Loucy (cell line): ENCODE measurements at regions not wholly inside any gene's neighbourhood (a gene's known extent, or its start where the extent isn't known, plus 50 kb on each side); places are given as distances from the start of the nearest gene placed in this dataset.

ENCODE experiments used
- H2AFZ ChIP-seq: fragments of 200-600 bp; sonication (generic); 2 replicates; pipeline ENCODE4 v1.6.0; 2016; ENCODE audit warnings: antibody characterized with exemption, mild to moderate bottlenecking, low read length, moderate library complexity
- H3F3A ChIP-seq: fragments of 200-600 bp; 2 replicates; pipeline ENCODE4 v1.6.0; 2016; ENCODE audit warnings: antibody characterized with exemption, low read depth, mild to moderate bottlenecking
- H3K27me3 ChIP-seq: fragments of 200-600 bp; sonication (generic); 2 replicates; pipeline ENCODE4 v1.6.1; 2014; ENCODE audit warnings: low read length, mild to moderate bottlenecking; ENCODE audit not compliant: insufficient read depth, poor library complexity, severe bottlenecking
- H3K36me3 ChIP-seq: fragments of 200-600 bp; sonication (generic); 2 replicates; pipeline ENCODE4 v1.6.1; 2016; ENCODE audit warnings: low read length; ENCODE audit not compliant: insufficient read depth
- H3K4me1 ChIP-seq: fragments of 200-600 bp; sonication (generic); 2 replicates; pipeline ENCODE4 v1.5.1; 2014; ENCODE audit warnings: low read length, mild to moderate bottlenecking; ENCODE audit not compliant: insufficient read depth, poor library complexity, severe bottlenecking
- H3K4me2 ChIP-seq: fragments of 200-600 bp; sonication (generic); 2 replicates; pipeline ENCODE4 v1.6.0; 2014; ENCODE audit warnings: antibody characterized with exemption, low read length, low read depth, mild to moderate bottlenecking; ENCODE audit not compliant: poor library complexity, severe bottlenecking
- H3K4me3 ChIP-seq: fragments of 200-600 bp; sonication (generic); 2 replicates; pipeline ENCODE4 v1.5.1; 2014; ENCODE audit warnings: low read length, mild to moderate bottlenecking, mixed read lengths; ENCODE audit not compliant: poor library complexity, severe bottlenecking
- H3K79me2 ChIP-seq: fragments of 200-600 bp; sonication (generic); 2 replicates; pipeline ENCODE4 v1.6.1; 2014; ENCODE audit warnings: low read length; ENCODE audit not compliant: insufficient read depth
- H3K9ac ChIP-seq: fragments of 200-600 bp; sonication (generic); 2 replicates; pipeline ENCODE4 v1.6.0; 2014; ENCODE audit warnings: mild to moderate bottlenecking, low read depth, low read length, moderate library complexity; ENCODE audit not compliant: poor library complexity, severe bottlenecking
- H3K9me2 ChIP-seq: fragments of 200-600 bp; sonication (generic); replicated peaks from 2 replicates; pipeline ENCODE4 v1.6.1; 2016; ENCODE audit warnings: low read depth, low read length, mixed read lengths
- H3K9me3 ChIP-seq: fragments of 200-600 bp; sonication (generic); 2 replicates; pipeline ENCODE4 v1.6.1; 2014; ENCODE audit warnings: mild to moderate bottlenecking, antibody characterized with exemption, low read length, low read depth; ENCODE audit not compliant: insufficient read depth
- H4K20me1 ChIP-seq: fragments of 200-600 bp; sonication (generic); 2 replicates; pipeline ENCODE4 v1.6.0; 2014; ENCODE audit warnings: antibody characterized with exemption, low read length, mild to moderate bottlenecking; ENCODE audit not compliant: insufficient read depth, poor library complexity, severe bottlenecking
- CTCF ChIP-seq: fragments of 200-600 bp; sonication (generic); conservative IDR thresholded peaks from 2 replicates; pipeline ENCODE4 v1.5.1; 2014; ENCODE audit warnings: mild to moderate bottlenecking, antibody characterized with exemption, low read length
- EZH2phosphoT487 ChIP-seq: fragments of 200-600 bp; IDR thresholded peaks from 2 replicates; pipeline ENCODE4 v1.6.1; 2018; ENCODE audit warnings: antibody characterized with exemption, mild to moderate bottlenecking, moderate library complexity, borderline replicate concordance

- H4K20me1 ChIP-seq: no peaks in the 10 kb centered on the region
- no peak overlapping the region for H3K9ac ChIP-seq
- no peak overlapping the region for H2AFZ ChIP-seq
- no peaks in the 10 kb centered on the region for H3K9me2 ChIP-seq
- peaks cover 18% of the 10 kb centered on the region for H3K4me1 ChIP-seq
- H3K79me2 ChIP-seq: no peaks in the 10 kb centered on the region
- H3F3A ChIP-seq: no peaks in the 10 kb centered on the region
- no peaks in the 10 kb centered on the region for H3K27me3 ChIP-seq
- no peaks in the 10 kb centered on the region for H3K36me3 ChIP-seq
- TF ChIP-seq CTCF (no peak), EZH2phosphoT487 (no peak)
- no peaks in the 10 kb centered on the region for H3K9me3 ChIP-seq
- no peak overlapping the region for H3K4me3 ChIP-seq
- no peak overlapping the region for H3K4me2 ChIP-seq
These were observed 150.7 kb upstream of the SYNDIG1 start for GRCh38 chr20:24318569-24319352.

- H4K20me1 ChIP-seq: no peaks in the 10 kb centered on the region
- no peaks in the 10 kb centered on the region for H3K9me2 ChIP-seq
- TF ChIP-seq CTCF (no peak), EZH2phosphoT487 (no peak)
- H2AFZ ChIP-seq: no peak overlapping the region
- no peak overlapping the region for H3K4me2 ChIP-seq
- H3K79me2 ChIP-seq: no peaks in the 10 kb centered on the region
- no peak overlapping the region for H3K9ac ChIP-seq
- H3K27me3 ChIP-seq: no peaks in the 10 kb centered on the region
- no peak overlapping the region for H3K4me3 ChIP-seq
- H3F3A ChIP-seq: no peaks in the 10 kb centered on the region
- H3K9me3 ChIP-seq: no peaks in the 10 kb centered on the region
- H3K36me3 ChIP-seq: no peaks in the 10 kb centered on the region
- peaks cover 18% of the 10 kb centered on the region for H3K4me1 ChIP-seq
These were observed 152.2 kb upstream of the SYNDIG1 start for GRCh38 chr20:24317224-24317623.

DNA sequence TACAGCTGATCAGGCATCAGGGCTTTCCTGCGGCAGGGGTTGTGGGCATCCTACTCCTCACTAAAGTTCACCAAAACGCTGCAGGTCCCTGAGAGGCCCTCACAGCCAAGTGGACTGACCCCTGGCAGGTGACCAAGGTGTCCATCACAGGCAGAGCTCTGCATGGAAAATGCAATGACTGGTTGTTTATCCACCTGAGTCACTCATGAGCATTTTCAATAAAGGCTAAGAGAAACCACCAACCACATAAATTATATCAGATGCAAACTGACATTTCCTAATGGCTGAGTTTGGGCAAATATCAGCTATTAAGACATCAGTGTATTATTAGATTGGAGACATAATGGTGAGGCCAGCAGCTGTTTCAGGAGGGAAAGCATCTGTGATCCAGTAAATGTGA, 152.7 kb upstream of the SYNDIG1 start:
- H3K9ac ChIP-seq: no peak overlapping the region
- H3K9me2 ChIP-seq: no peaks in the 10 kb centered on the region
- TF ChIP-seq CTCF (no peak), EZH2phosphoT487 (no peak)

More for the DNA sequence above, 152.7 kb upstream of the SYNDIG1 start:
- Histone ChIP-seq H4K20me1 (no peaks in the 10 kb centered on the region), H2AFZ (no peak overlapping the region), H3K4me3 (no peak overlapping the region), H3K36me3 (no peaks in the 10 kb centered on the region), H3K27me3 (no peaks in the 10 kb centered on the region), H3K4me2 (no peak overlapping the region), H3K79me2 (no peaks in the 10 kb centered on the region), H3F3A (no peaks in the 10 kb centered on the region), H3K9me3 (no peaks in the 10 kb centered on the region), H3K4me1 (peaks cover 18% of the 10 kb centered on the region)
